ENCODE measurements at regions not wholly inside any gene's neighbourhood (a gene's known extent, or its start where the extent isn't known, plus 50 kb on each side); places are given as distances from the start of the nearest gene placed in this dataset.

GRCh38 chr11:19433791-19434190 lies 193.0 kb upstream of the E2F8 start:
- TF ChIP-seq CTCF (IDR thresholded peaks at IDR 0.05) (no peak), POLR2A (IDR thresholded peaks at IDR 0.05) (no peak), EP300 (IDR thresholded peaks at IDR 0.05) (no peak)
